Activated CD4-positive, alpha-beta T cell treated with anti-CD3 and anti-CD28 coated beads, Interleukin-2, amount 10 ng/mL, durations not matched to agents 7 days and 5 days (primary cell): ENCODE measurements at regions not wholly inside any gene's neighbourhood (a gene's known extent, or its start where the extent isn't known, plus 50 kb on each side); places are given as distances from the start of the nearest gene placed in this dataset.
"Not testable (repeated sequence)": the region's sequence is repeated elsewhere in the genome, so short reads cannot be mapped to it uniquely, and the experiment has no call there.

Source experiments
- CTCF ChIA-PET: fragments of 350-600 bp; sonication (Branson Sonifier 250); formaldehyde crosslinking; loops from one replicate; lab custom pipeline; 2021; ENCODE audit warnings: antibody characterized with exemption; lab: Charles Lee
- POLR2A ChIA-PET: fragments of 350-600 bp; sonication (Branson Sonifier 250); formaldehyde crosslinking; loops from one replicate; lab custom pipeline; 2021; ENCODE audit warnings: antibody characterized with exemption; lab: Charles Lee
- DNase-seq: peaks from one replicate; pipeline ENCODE4 v3.0.0-alpha.2; 2020
- H3K27ac Mint-ChIP-seq: one replicate; pipeline ENCODE4 v1.8.0; 2021; ENCODE audit warnings: mild to moderate bottlenecking, moderate library complexity, mixed read lengths
- H3K27me3 Mint-ChIP-seq: one replicate; pipeline ENCODE4 v1.8.0; 2021; ENCODE audit warnings: mixed read lengths
- H3K36me3 Mint-ChIP-seq: one replicate; pipeline ENCODE4 v1.8.0; 2021; ENCODE audit warnings: low read depth, mixed read lengths
- H3K4me1 Mint-ChIP-seq: one replicate; pipeline ENCODE4 v1.8.0; 2021; ENCODE audit warnings: mixed read lengths
- H3K4me3 Mint-ChIP-seq: one replicate; pipeline ENCODE4 v1.8.0; 2021; ENCODE audit warnings: mild to moderate bottlenecking, moderate library complexity, mixed read lengths
- H3K9me3 Mint-ChIP-seq: one replicate; pipeline ENCODE4 v1.8.0; 2021; ENCODE audit warnings: mixed read lengths

- no peaks in the 10 kb centered on the region for H3K27me3 Mint-ChIP-seq
- H3K9me3 Mint-ChIP-seq = no peaks in the 10 kb centered on the region
- no peak overlapping the region for H3K27ac Mint-ChIP-seq
- H3K4me1 Mint-ChIP-seq = no peaks in the 10 kb centered on the region
- DNase-seq = no peak
- H3K4me3 Mint-ChIP-seq = no peak overlapping the region
- POLR2A ChIA-PET = no interaction called here
- CTCF ChIA-PET = no interaction called here
- H3K36me3 Mint-ChIP-seq = no peaks in the 10 kb centered on the region
Measured at GRCh38 chr12:30578426-30578825, 117.2 kb downstream of the IPO8 start.

GRCh38 chr12:30573145-30573544, 122.5 kb downstream of the IPO8 start:
- CTCF ChIA-PET = no interaction called here
- DNase-seq = no peak
- H3K4me3 Mint-ChIP-seq = no peak overlapping the region
- no peaks in the 10 kb centered on the region for H3K4me1 Mint-ChIP-seq
- H3K27ac Mint-ChIP-seq = no peak overlapping the region
- no peaks in the 10 kb centered on the region for H3K36me3 Mint-ChIP-seq
- H3K27me3 Mint-ChIP-seq = peaks cover 3% of the 10 kb centered on the region
- no peaks in the 10 kb centered on the region for H3K9me3 Mint-ChIP-seq
- POLR2A ChIA-PET = no interaction called here

- no peak overlapping the region for H3K4me3 Mint-ChIP-seq
- peaks cover 3% of the 10 kb centered on the region for H3K27me3 Mint-ChIP-seq
- no peaks in the 10 kb centered on the region for H3K36me3 Mint-ChIP-seq
- no peaks in the 10 kb centered on the region for H3K4me1 Mint-ChIP-seq
- no peak for DNase-seq
- H3K27ac Mint-ChIP-seq = no peak overlapping the region
- H3K9me3 Mint-ChIP-seq = no peaks in the 10 kb centered on the region
- POLR2A ChIA-PET = no interaction called here
- CTCF ChIA-PET = no interaction called here
Measured at GRCh38 chr12:30570211-30570890, 125.3 kb downstream of the IPO8 start.

DNA sequence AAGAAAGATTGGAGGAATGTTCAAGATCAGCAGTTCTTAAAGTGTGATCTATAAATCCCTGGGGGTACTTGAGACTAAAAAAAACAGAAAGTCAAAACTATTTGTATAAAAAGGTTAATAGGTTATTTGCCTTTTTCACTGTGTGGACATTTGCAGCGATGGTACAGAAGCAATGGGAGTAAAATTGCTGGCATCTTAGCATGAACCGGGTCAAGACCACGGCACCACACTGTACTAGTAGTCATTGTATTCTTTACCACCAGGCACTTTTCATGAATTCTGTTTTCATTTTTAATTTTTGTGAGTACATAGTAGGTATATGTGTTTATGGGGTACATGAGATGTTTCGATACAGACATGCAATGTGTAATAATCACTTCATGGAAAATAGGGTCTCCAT, 126.2 kb downstream of the IPO8 start:
- H3K9me3 Mint-ChIP-seq = no peaks in the 10 kb centered on the region

GRCh38 chr12:30568453-30568852, 127.2 kb downstream of the IPO8 start:
- Mint-ChIP-seq H3K4me3 (no peak overlapping the region), H3K27ac (no peak overlapping the region), H3K27me3 (peaks cover 3% of the 10 kb centered on the region), H3K9me3 (no peaks in the 10 kb centered on the region), H3K4me1 (no peaks in the 10 kb centered on the region), H3K36me3 (no peaks in the 10 kb centered on the region)
- ChIA-PET CTCF (no interaction called here), POLR2A (no interaction called here)
- DNase-seq = no peak

More for the DNA sequence above, 126.2 kb downstream of the IPO8 start:
- Mint-ChIP-seq H3K27me3 (peaks cover 3% of the 10 kb centered on the region), H3K4me1 (no peaks in the 10 kb centered on the region), H3K36me3 (no peaks in the 10 kb centered on the region), H3K27ac (no peak overlapping the region), H3K4me3 (no peak overlapping the region)
- ChIA-PET CTCF (no interaction called here), POLR2A (no interaction called here)
- DNase-seq = no peak

- no peaks in the 10 kb centered on the region for H3K9me3 Mint-ChIP-seq
- DNase-seq = no peak
- H3K4me3 Mint-ChIP-seq = no peak overlapping the region
- POLR2A ChIA-PET = no interaction called here
- H3K27me3 Mint-ChIP-seq = peaks cover 3% of the 10 kb centered on the region
- no peaks in the 10 kb centered on the region for H3K36me3 Mint-ChIP-seq
- no peak overlapping the region for H3K27ac Mint-ChIP-seq
- H3K4me1 Mint-ChIP-seq = no peaks in the 10 kb centered on the region
- CTCF ChIA-PET = no interaction called here
Measured at GRCh38 chr12:30567082-30567481, 128.6 kb downstream of the IPO8 start.

DNA sequence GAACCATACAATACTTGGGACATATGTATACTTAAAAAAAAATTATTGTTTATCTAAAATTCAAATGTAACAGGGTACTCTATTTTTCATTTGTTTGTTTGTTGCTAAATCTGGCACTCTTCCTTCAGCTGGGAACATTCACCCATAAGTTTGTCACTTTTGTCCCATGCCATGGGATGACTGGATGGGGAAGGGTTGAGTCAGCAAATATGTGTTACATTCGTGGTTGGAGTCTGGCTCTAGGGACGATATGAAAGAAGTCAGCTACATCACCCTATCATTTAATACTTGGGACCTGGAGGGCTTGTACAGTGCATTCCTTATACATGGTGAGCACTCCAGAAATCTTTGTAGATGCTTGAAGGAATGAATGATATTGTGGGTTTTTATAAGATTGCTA, 131.3 kb downstream of the IPO8 start:
- no peak overlapping the region for H3K4me3 Mint-ChIP-seq
- peaks cover 6% of the 10 kb centered on the region for H3K9me3 Mint-ChIP-seq
- DNase-seq = no peak
- ChIA-PET CTCF (no interaction called here), POLR2A (no interaction called here)
- H3K4me1 Mint-ChIP-seq = no peaks in the 10 kb centered on the region
- peaks cover 1% of the 10 kb centered on the region for H3K27me3 Mint-ChIP-seq
- no peaks in the 10 kb centered on the region for H3K36me3 Mint-ChIP-seq
- H3K27ac Mint-ChIP-seq = no peak overlapping the region

- H3K27me3 Mint-ChIP-seq = peaks cover 2% of the 10 kb centered on the region
- H3K9me3 Mint-ChIP-seq = no peaks in the 10 kb centered on the region
- POLR2A ChIA-PET = no interaction called here
- H3K4me1 Mint-ChIP-seq = no peaks in the 10 kb centered on the region
- no peak for DNase-seq
- CTCF ChIA-PET = no interaction called here
- H3K4me3 Mint-ChIP-seq = no peak overlapping the region
- H3K36me3 Mint-ChIP-seq = no peaks in the 10 kb centered on the region
- no peak overlapping the region for H3K27ac Mint-ChIP-seq
Measured at GRCh38 chr12:30548203-30548602, 147.5 kb downstream of the IPO8 start.

GRCh38 chr12:30546121-30546520, 149.5 kb downstream of the IPO8 start:
- POLR2A ChIA-PET = no interaction called here
- no peaks in the 10 kb centered on the region for H3K36me3 Mint-ChIP-seq
- no peak overlapping the region for H3K27ac Mint-ChIP-seq
- H3K27me3 Mint-ChIP-seq = no peaks in the 10 kb centered on the region
- H3K4me3 Mint-ChIP-seq = no peak overlapping the region
- no peaks in the 10 kb centered on the region for H3K9me3 Mint-ChIP-seq
- no peaks in the 10 kb centered on the region for H3K4me1 Mint-ChIP-seq
- no peak for DNase-seq
- CTCF ChIA-PET = no interaction called here

GRCh38 chr12:30544704-30545103, 151.0 kb downstream of the IPO8 start:
- H3K4me3 Mint-ChIP-seq, H3K27ac Mint-ChIP-seq, DNase-seq, H3K36me3 Mint-ChIP-seq, CTCF ChIA-PET, H3K9me3 Mint-ChIP-seq, H3K27me3 Mint-ChIP-seq, POLR2A ChIA-PET, H3K4me1 Mint-ChIP-seq: not testable (repeated sequence)

DNA sequence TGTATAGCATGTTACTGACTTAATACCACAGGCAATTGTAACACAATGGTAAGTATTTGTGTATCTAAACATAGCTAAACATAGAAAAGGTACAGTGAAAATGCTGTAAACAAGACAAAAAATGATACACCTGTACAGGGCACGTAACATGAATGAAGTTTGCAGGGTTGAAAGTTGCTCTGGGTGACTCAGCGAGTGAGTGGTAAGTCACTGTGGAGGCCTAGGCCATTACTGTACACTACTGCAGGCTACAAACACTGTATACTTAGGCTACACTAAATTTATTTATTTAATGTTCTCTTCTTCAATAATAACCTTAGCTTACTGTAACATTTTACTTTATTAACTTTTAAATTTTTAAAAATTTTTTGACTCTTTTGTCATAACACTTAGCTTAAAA, 158.4 kb downstream of the IPO8 start:
- no peaks in the 10 kb centered on the region for H3K4me1 Mint-ChIP-seq
- ChIA-PET CTCF (interaction anchor here (0.6 kb wide), 1 partner anchor 201 kb away, joined by 3 read pairs; no protein-coding TSS in a partner anchor), POLR2A (no interaction called here)
- no peak overlapping the region for H3K4me3 Mint-ChIP-seq
- no peaks in the 10 kb centered on the region for H3K27me3 Mint-ChIP-seq
- no peaks in the 10 kb centered on the region for H3K36me3 Mint-ChIP-seq
- no peak overlapping the region for H3K27ac Mint-ChIP-seq
- H3K9me3 Mint-ChIP-seq = no peaks in the 10 kb centered on the region
- DNase-seq = no peak

DNA sequence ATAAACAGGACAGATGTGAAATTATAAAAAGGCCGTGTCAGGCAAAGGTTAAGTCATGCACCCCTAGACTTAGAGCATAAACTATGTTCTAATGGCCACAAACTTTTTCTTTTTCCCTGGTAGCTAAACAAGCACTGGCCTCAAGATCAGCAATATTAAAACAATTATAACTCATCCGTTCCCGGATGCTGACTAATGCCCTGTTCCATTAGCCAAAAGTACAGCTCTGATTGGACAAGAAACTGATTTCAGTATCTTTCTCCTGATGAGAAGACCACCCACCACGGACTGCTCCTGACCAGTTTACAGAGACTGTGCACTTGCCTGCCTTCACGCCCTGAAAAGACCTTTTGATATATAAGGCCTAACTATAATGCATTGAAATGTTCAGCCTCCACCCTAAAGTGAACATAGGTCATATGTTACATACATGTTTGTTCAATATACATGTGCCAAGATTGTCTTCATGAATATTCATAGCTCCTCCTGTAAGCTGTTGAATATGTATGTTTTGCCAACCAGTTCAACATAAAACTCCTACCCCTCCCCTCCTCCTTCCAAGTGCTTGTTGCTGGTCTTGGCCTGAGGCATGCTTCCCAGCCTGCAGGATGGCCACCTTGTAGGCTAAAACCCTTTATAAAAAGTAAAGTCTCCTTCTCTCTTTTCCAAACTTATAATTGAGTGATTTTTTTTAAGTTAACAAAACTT, 162.0 kb downstream of the IPO8 start:
- no peak for DNase-seq
- no peaks in the 10 kb centered on the region for H3K27me3 Mint-ChIP-seq
- H3K27ac Mint-ChIP-seq = no peak overlapping the region
- ChIA-PET CTCF (no interaction called here), POLR2A (no interaction called here)
- no peaks in the 10 kb centered on the region for H3K9me3 Mint-ChIP-seq
- H3K36me3 Mint-ChIP-seq = no peaks in the 10 kb centered on the region
- H3K4me1 Mint-ChIP-seq = no peaks in the 10 kb centered on the region
- H3K4me3 Mint-ChIP-seq = no peak overlapping the region

DNA sequence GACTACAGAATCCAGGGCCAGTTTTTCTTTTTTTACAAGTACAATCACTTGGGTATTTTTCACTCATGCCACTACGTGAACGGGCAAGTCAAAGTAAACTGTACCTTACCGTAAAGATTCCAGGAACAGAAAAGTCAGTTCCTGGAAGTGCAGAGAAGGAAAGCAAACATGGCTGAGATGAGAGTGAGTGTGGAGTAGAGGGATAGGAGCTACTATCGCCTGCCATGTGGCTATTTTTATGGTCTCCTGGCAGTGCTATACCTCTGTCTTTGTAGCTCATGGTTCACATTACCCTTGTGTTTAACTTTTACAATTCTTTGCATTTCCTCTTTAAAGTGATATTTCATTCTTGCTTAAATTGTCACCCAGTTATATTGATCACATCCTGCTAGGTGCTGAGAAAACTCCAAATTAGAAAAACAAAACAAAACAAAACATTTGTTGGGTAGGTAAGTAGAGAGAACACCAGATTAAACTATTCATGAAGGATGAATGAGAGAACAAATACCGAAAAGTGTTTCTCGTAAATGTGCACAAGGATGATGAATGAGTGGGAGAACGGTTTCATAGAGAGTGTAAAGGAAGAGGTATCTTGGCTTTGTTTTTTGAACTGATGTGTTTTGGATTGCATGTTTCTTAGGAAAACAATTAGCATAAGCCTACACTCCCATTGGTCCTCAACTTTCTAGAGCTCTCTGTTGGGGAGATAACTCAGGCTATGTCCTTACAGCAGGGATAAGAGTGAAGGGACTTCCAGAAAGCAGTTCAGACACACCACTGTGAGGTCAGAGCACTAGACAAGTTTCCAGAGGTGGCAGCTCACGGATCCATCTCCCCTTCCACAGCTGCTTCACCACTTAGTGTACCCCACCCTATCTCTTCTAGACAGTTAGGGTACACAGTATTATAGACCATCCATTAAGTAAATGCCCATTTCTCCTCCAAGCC, 163.7 kb downstream of the IPO8 start:
- ChIA-PET CTCF (no interaction called here), POLR2A (no interaction called here)
- H3K36me3 Mint-ChIP-seq = no peaks in the 10 kb centered on the region
- H3K27me3 Mint-ChIP-seq = peaks cover 3% of the 10 kb centered on the region
- no peak overlapping the region for H3K4me3 Mint-ChIP-seq
- no peak for DNase-seq
- H3K9me3 Mint-ChIP-seq = no peaks in the 10 kb centered on the region
- no peak overlapping the region for H3K27ac Mint-ChIP-seq
- no peaks in the 10 kb centered on the region for H3K4me1 Mint-ChIP-seq
